AG09309 (cell line): ENCODE measurements at regions not wholly inside any gene's neighbourhood (a gene's known extent, or its start where the extent isn't known, plus 50 kb on each side); places are given as distances from the start of the nearest gene placed in this dataset.

ENCODE experiments used
- DNase-seq: peaks from one replicate; pipeline ENCODE4 v3.0.0-alpha.2; 2010; ENCODE audit warnings: low read depth
- H3K4me3 ChIP-seq: 2 replicates; pipeline ENCODE4 v1.5.1; 2011; ENCODE audit warnings: mild to moderate bottlenecking, low read depth, low read length, moderate library complexity; ENCODE audit not compliant: control insufficient read depth
- CTCF ChIP-seq: IDR thresholded peaks from 2 replicates; pipeline ENCODE4 v1.5.1; 2011; ENCODE audit warnings: mild to moderate bottlenecking, low read depth, low read length, inconsistent platforms; ENCODE audit not compliant: insufficient read depth, control insufficient read depth; ENCODE audit errors: missing control alignments

DNA sequence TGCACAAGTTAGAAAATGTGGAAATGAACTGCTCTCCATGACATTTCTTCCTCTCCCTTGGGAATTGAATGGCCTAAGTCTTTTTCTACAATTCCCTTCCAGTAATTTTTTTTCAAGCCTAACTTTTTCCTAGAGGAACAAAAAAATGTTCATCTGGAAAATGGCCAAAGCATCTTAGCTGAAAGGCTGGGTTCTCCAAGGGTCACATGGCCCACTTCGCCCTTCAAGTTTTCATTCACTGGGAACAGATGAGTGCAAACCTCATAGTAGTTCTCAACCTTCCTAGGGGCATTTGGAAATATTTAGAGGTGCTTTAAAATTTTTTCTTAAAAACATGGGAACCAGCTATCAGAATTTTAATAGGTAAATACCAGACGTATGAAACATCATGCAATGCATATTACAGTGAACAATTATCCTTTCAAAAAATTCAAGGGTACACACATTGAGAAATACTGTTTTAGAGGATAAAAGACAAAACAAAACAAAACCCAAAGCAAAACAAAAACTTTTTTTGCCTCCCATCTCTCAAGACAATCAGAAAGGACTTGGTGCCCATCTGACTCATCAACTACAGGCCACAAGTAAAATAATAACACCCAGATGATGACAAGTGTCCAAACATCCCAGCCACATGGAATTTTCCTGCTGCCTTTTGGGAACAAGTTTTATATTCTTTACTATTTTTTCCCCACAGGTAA, 208.8 kb downstream of the SLITRK6 start:
- H3K4me3 ChIP-seq, result no peak overlapping the region
- TF ChIP-seq CTCF, result no peak
- DNase-seq, result no peak

DNA sequence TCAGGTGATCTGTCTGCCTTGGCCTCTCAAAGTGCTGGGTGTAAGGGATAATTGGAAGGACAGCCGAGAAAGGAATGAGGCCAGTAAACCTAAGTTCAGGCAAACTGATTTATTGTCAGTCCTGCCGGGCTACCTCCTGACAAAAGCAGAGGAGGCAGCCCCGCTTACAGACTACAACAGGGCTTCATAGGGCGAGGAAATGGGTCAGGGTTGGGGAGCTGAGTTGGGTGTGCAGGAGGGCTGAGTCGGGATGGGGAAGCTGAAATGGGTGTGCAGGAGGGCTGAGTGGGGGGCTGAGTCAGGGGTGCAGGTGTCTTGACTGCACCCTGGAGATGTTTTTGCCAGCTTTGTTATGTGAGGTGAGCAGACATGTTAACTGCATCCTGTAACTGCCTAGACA, 210.2 kb downstream of the SLITRK6 start:
- DNase-seq, result no peak
- no peak overlapping the region for H3K4me3 ChIP-seq
- TF ChIP-seq CTCF, result no peak

GRCh38 chr13:85588359-85588758, 210.9 kb downstream of the SLITRK6 start:
- TF ChIP-seq CTCF, result no peak
- H3K4me3 ChIP-seq, result no peak overlapping the region
- no peak for DNase-seq

- no peak for DNase-seq
- H3K4me3 ChIP-seq, result no peak overlapping the region
- no peak for TF ChIP-seq CTCF
These were observed 212.4 kb downstream of the SLITRK6 start for GRCh38 chr13:85586856-85587255.

- TF ChIP-seq CTCF, result no peak
- DNase-seq, result no peak
- H3K4me3 ChIP-seq, result no peak overlapping the region
These were observed 212.8 kb downstream of the SLITRK6 start for GRCh38 chr13:85586422-85586831.

DNA sequence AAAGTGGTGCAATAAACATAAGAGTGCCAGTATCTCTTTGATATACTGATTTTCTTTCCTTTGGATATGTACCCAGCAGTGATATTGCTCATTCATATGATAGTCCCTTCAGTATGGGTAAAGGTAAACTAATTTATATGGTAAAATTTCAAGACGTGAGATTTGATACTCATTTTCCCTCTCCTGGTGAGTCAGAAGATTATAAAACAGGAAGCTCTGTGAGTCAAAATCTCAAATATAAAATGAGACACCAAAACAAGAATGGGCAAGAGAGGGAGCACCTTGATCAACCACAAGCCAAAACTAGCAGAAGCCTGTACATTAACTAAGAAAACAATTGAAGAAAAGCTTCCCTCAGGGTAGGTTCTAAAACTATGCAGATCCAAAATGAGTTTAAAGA, 216.3 kb downstream of the SLITRK6 start:
- no peak overlapping the region for H3K4me3 ChIP-seq
- TF ChIP-seq CTCF, result no peak
- DNase-seq, result no peak

GRCh38 chr13:85575110-85575509, 224.1 kb downstream of the SLITRK6 start:
- H3K4me3 ChIP-seq, result no peak overlapping the region
- DNase-seq, result no peak
- TF ChIP-seq CTCF, result no peak
